ENCODE measurements at regions not wholly inside any gene's neighbourhood (a gene's known extent, or its start where the extent isn't known, plus 50 kb on each side); places are given as distances from the start of the nearest gene placed in this dataset.

- no peak for FAIRE-seq
- dilution Hi-C loops (cut with MboI; ENCODE audit: extremely low pct_ligation_motif_present, low sequenced_read_pairs) = no loop called here
- H2AFZ ChIP-seq (ENCODE audit: low read depth, low read length) = no peak overlapping the region
These were observed 263.4 kb downstream of the OLFM3 start for GRCh38 chr1:101733340-101733739.

More at GRCh38 chr1:101733340-101733739, 263.4 kb downstream of the OLFM3 start:
- H3K27ac ChIP-seq (ENCODE audit: insufficient read depth, low read depth, low read length) = no peak overlapping the region
- H3K4me2 ChIP-seq (ENCODE audit: insufficient read depth, low read length) = no peak overlapping the region
- H3K36me3 ChIP-seq (ENCODE audit: control insufficient read depth in 2 of 2, extremely low read depth in 1 of 2, insufficient read depth in 2 of 2, low read length in 2 of 2) = no peaks in the 10 kb centered on the region
- DNase-seq (ENCODE audit: low read depth, low spot score) = no peak
- H3K9me1 ChIP-seq (replicated peaks; ENCODE audit: control insufficient read depth, extremely low read depth, insufficient read depth, low read length) = no peaks in the 10 kb centered on the region
- TF ChIP-seq GATA2 (IDR thresholded peaks at IDR 0.05; ENCODE audit: insufficient read depth, insufficient read length, low read depth, low read length) = no peak
- TF ChIP-seq MAX (IDR thresholded peaks at IDR 0.05; ENCODE audit: insufficient read depth, insufficient read length) = no peak
- TF ChIP-seq FOS (IDR thresholded peaks at IDR 0.05; ENCODE audit: borderline replicate concordance, insufficient read depth, low read length) = no peak
- TF ChIP-seq POLR2AphosphoS5 (IDR thresholded peaks at IDR 0.05; ENCODE audit: insufficient read depth, low read depth, low read length) = no peak
- TF ChIP-seq EZH2 (IDR thresholded peaks at IDR 0.05; ENCODE audit: borderline replicate concordance, low read depth, low read length, severe bottlenecking) = no peak
- TF ChIP-seq JUN (IDR thresholded peaks at IDR 0.05; ENCODE audit: borderline replicate concordance, insufficient read depth, insufficient read length, low read depth) = no peak
- no peak for TF ChIP-seq CTCF (IDR thresholded peaks at IDR 0.05; ENCODE audit: extremely low read depth in 1 of 2, insufficient read depth in 1 of 2, low read depth in 1 of 2, low read length in 2 of 2)
- TF ChIP-seq MYC (IDR thresholded peaks at IDR 0.05; ENCODE audit: low read depth, low read length) = no peak
- TF ChIP-seq POLR2A (IDR thresholded peaks at IDR 0.05; ENCODE audit: low read depth, low read length) = no peak
- H3K9ac ChIP-seq (replicated peaks; ENCODE audit: extremely low read depth, insufficient read depth, low read length) = no peak overlapping the region
- H3K4me3 ChIP-seq (replicated peaks in 1 of 3; ENCODE audit: insufficient read depth in 1 of 3, low read depth in 1 of 3, low read length in 3 of 3) = no peak overlapping the region
- peaks cover 5% of the 10 kb centered on the region for H3K4me1 ChIP-seq (ENCODE audit: control insufficient read depth, extremely low read depth, insufficient read depth, low read length)
- BruUV-seq (replicated peaks) = no TSS peak
- intact Hi-C loops (cut with micrococcal nuclease) = no loop called here
- POLR2A ChIA-PET = no interaction called here
- H3K79me2 ChIP-seq (ENCODE audit: control insufficient read depth, insufficient read depth, low read length) = no peaks in the 10 kb centered on the region
- CTCF ChIA-PET = interaction anchor here (1.0 kb wide), 1 partner anchor 10 kb away, joined by 3 read pairs; no protein-coding TSS in a partner anchor
- no peaks in the 10 kb centered on the region for H3K9me3 ChIP-seq (replicated peaks; ENCODE audit: control insufficient read depth, insufficient read depth, low read length)
- H4K20me1 ChIP-seq (replicated peaks; ENCODE audit: control insufficient read depth, extremely low read depth, insufficient read depth, low read length) = no peaks in the 10 kb centered on the region
- no peaks in the 10 kb centered on the region for H3K27me3 ChIP-seq (ENCODE audit: control insufficient read depth in 2 of 2, insufficient read depth in 2 of 2, low read length in 2 of 2)
